HepG2 (cell line): ENCODE measurements at regions not wholly inside any gene's neighbourhood (a gene's known extent, or its start where the extent isn't known, plus 50 kb on each side); places are given as distances from the start of the nearest gene placed in this dataset.

Experiments used
- ATAC-seq: fragments of 200-7000 bp; cut with Tn5 transposase; 3 replicates; pipeline ENCODE4 v1.9.1; 2020; ENCODE audit warnings: mild to moderate bottlenecking, moderate library complexity
- BruUV-seq: library from RNA; stranded (reverse); fragments of 400-500 nt; replicated peaks from 2 replicates; lab custom pipeline; 2021; lab: Mats Ljungman, UMichigan
- CTCF ChIA-PET: fragments of 300-600 bp; formaldehyde crosslinking; extraction: SDS; loops from one replicate; lab custom pipeline; 2021; ENCODE audit warnings: low total read pairs, inconsistent platforms, low intra/inter-chr PET ratio; lab: Yijun Ruan, JAX
- POLR2A ChIA-PET: fragments of 350-600 bp; sonication (Branson Sonifier 250); formaldehyde crosslinking; loops from one replicate; lab custom pipeline; 2020; ENCODE audit warnings: antibody characterized with exemption, inconsistent platforms; lab: Yijun Ruan, JAX
- DNase-seq: peaks from one replicate; pipeline ENCODE4 v3.0.0-alpha.2; 2015; ENCODE audit warnings: low spot score
- FAIRE-seq: peaks from 3 replicates; lab custom pipeline; 2011; peaks lifted over from hg19 to GRCh38; lab: Jason Lieb, UNC
- H2AFZ ChIP-seq: one replicate; pipeline ENCODE4 v1.6.1; 2011; ENCODE audit warnings: low read length, inconsistent platforms
- H3K27ac ChIP-seq: fragments of 300-600 bp; 3 replicates; pipeline ENCODE4 v1.8.0; 2011; ENCODE audit warnings: mixed run types, mild to moderate bottlenecking, mixed read lengths, low read length, inconsistent platforms; ENCODE audit not compliant: insufficient read depth; ENCODE audit errors: extremely low read length
- H3K27me3 ChIP-seq, 2 experiments: fragments of 200-600 bp in 1 of 2; 2 replicates in 1 of 2; 3 replicates in 1 of 2; pipeline versions ENCODE4 v1.6.0 to v1.8.0; 2011; ENCODE audit warnings: low read length in 2 of 2, mild to moderate bottlenecking in 2 of 2, moderate library complexity in 2 of 2, inconsistent platforms in 1 of 2; ENCODE audit not compliant: insufficient read depth in 2 of 2, control insufficient read depth in 1 of 2
- H3K36me3 ChIP-seq, 2 experiments: fragments of 200-600 bp in 1 of 2; replicated peaks in 1 of 2; 2 replicates in 1 of 2; 3 replicates in 1 of 2; pipeline versions ENCODE4 v1.5.1 to v1.8.0; 2011; ENCODE audit warnings: low read length in 2 of 2, inconsistent platforms in 1 of 2; ENCODE audit not compliant: insufficient read depth in 2 of 2, control insufficient read depth in 1 of 2
- H3K4me1 ChIP-seq: 2 replicates; pipeline ENCODE4 v1.5.1; 2012; ENCODE audit warnings: low read length, inconsistent platforms; ENCODE audit not compliant: insufficient read depth
- H3K4me2 ChIP-seq: 2 replicates; pipeline ENCODE4 v1.6.0; 2011; ENCODE audit warnings: low read depth, low read length, inconsistent platforms
- H3K4me3 ChIP-seq, 3 experiments: fragments of 200-600 bp in 1 of 3; sonication (generic), shearing (Covaris generic) in 1 of 3; replicated peaks in 1 of 3; 2 replicates each; pipeline ENCODE4 v1.5.1; 2011 to 2016; ENCODE audit warnings: low read length in 3 of 3, inconsistent platforms in 2 of 3, low read depth in 2 of 3, mild to moderate bottlenecking in 2 of 3, control low read depth in 1 of 3, mixed read lengths in 1 of 3; ENCODE audit not compliant: insufficient read depth in 1 of 3
- H3K79me2 ChIP-seq: one replicate; pipeline ENCODE4 v1.6.1; 2011; ENCODE audit warnings: low read length, inconsistent platforms; ENCODE audit not compliant: insufficient read depth
- H3K9ac ChIP-seq: 2 replicates; pipeline ENCODE4 v1.6.0; 2011; ENCODE audit warnings: mild to moderate bottlenecking, low read depth, low read length, inconsistent platforms; ENCODE audit not compliant: insufficient read depth
- H3K9me3 ChIP-seq: 2 replicates; pipeline ENCODE4 v1.5.1; 2012; ENCODE audit warnings: mild to moderate bottlenecking, low read length
- H4K20me1 ChIP-seq: 2 replicates; pipeline ENCODE4 v1.6.0; 2011; ENCODE audit warnings: inconsistent platforms, mild to moderate bottlenecking, low read length, moderate library complexity; ENCODE audit not compliant: insufficient read depth
- HIVEP1 ChIP-seq: sonication (generic); formaldehyde crosslinking; IDR thresholded peaks from 2 replicates; pipeline ENCODE4 v1.4.0; 2020; ENCODE audit warnings: mild to moderate bottlenecking, missing genetic modification reagents
- KLF13 ChIP-seq: sonication (generic); formaldehyde crosslinking; IDR thresholded peaks from 2 replicates; pipeline ENCODE4 v1.4.0; 2020; ENCODE audit warnings: mild to moderate bottlenecking, missing genetic modification reagents
- MTF2 ChIP-seq: sonication (generic); formaldehyde crosslinking; IDR thresholded peaks from 2 replicates; pipeline ENCODE4 v1.5.0; 2020; ENCODE audit warnings: missing genetic modification reagents, borderline replicate concordance
- NFE2L2 ChIP-seq: fragments of 150-350 bp; IDR thresholded peaks from 2 replicates; pipeline ENCODE4 v1.6.1; 2014; ENCODE audit warnings: low read length
- PHF21A ChIP-seq: sonication (generic); formaldehyde crosslinking; IDR thresholded peaks from 2 replicates; pipeline ENCODE4 v1.5.0; 2020; ENCODE audit warnings: mild to moderate bottlenecking, missing genetic modification reagents
- POLR2AphosphoS2 ChIP-seq: IDR thresholded peaks from 2 replicates; pipeline ENCODE4 v1.6.1; 2011; ENCODE audit warnings: low read depth, low read length, improper control_type of control experiment
- REPIN1 ChIP-seq: sonication (generic); formaldehyde crosslinking; IDR thresholded peaks from 2 replicates; pipeline ENCODE4 v1.8.0; 2022; ENCODE audit warnings: missing genetic modification reagents, low read depth, mild to moderate bottlenecking, borderline replicate concordance
- SP5 ChIP-seq: IDR thresholded peaks from 2 replicates; pipeline ENCODE4 v1.6.1; 2016; ENCODE audit warnings: low read depth, borderline replicate concordance
- SRF ChIP-seq: IDR thresholded peaks from 2 replicates; pipeline ENCODE4 v1.6.1; 2011; ENCODE audit warnings: mild to moderate bottlenecking, low read depth, low read length, moderate library complexity
- ZBTB3 ChIP-seq: sonication (generic); formaldehyde crosslinking; IDR thresholded peaks from 2 replicates; pipeline ENCODE4 v1.4.0; 2020; ENCODE audit warnings: low read depth, mild to moderate bottlenecking, moderate library complexity, missing genetic modification reagents, borderline replicate concordance
- ZBTB8A ChIP-seq: sonication (generic); formaldehyde crosslinking; IDR thresholded peaks from 2 replicates; pipeline ENCODE4 v1.4.0; 2020; ENCODE audit warnings: mild to moderate bottlenecking, low read depth, missing genetic modification reagents, borderline replicate concordance
- ZNF296 ChIP-seq: sonication (generic); formaldehyde crosslinking; conservative IDR thresholded peaks from 2 replicates; pipeline ENCODE4 v1.5.0; 2020; ENCODE audit warnings: mild to moderate bottlenecking, missing genetic modification reagents
- WGBS: methylation state at CpG from one replicate; pipeline ENCODE4 v1.1.6; 2017; ENCODE audit warnings: low lambda C conversion rate; 5-methylcytosine and 5-hydroxymethylcytosine counted together
- in situ Hi-C: cut with HindIII; loops from 2 replicates; pipeline ENCODE4 v1.10.0; 2017; ENCODE audit warnings: low pct_unique_long_range_greater_than_20kb; ENCODE audit not compliant: extremely low pct_ligation_motif_present
- intact Hi-C: fragments of 100-400 bp; cut with micrococcal nuclease; formaldehyde crosslinking; loops from one replicate; pipeline ENCODE4 v1.10.0; 2022; ENCODE audit not compliant: unreplicated experiment
- TF ChIP-seq, protein P1 (sequence below): sonication (generic); formaldehyde crosslinking; IDR thresholded peaks from 2 replicates; pipeline ENCODE4 v1.4.0; 2020; ENCODE audit warnings: mild to moderate bottlenecking, missing genetic modification reagents
- TF ChIP-seq, protein P2 (sequence below): sonication (generic); formaldehyde crosslinking; IDR thresholded peaks from 2 replicates; pipeline ENCODE4 v1.5.0; 2020; ENCODE audit warnings: mild to moderate bottlenecking, missing genetic modification reagents
- TF ChIP-seq, protein P3 (sequence below): sonication (generic); formaldehyde crosslinking; IDR thresholded peaks from 2 replicates; pipeline ENCODE4 v1.5.0; 2020; ENCODE audit warnings: mild to moderate bottlenecking, missing genetic modification reagents, moderate library complexity

DNA sequence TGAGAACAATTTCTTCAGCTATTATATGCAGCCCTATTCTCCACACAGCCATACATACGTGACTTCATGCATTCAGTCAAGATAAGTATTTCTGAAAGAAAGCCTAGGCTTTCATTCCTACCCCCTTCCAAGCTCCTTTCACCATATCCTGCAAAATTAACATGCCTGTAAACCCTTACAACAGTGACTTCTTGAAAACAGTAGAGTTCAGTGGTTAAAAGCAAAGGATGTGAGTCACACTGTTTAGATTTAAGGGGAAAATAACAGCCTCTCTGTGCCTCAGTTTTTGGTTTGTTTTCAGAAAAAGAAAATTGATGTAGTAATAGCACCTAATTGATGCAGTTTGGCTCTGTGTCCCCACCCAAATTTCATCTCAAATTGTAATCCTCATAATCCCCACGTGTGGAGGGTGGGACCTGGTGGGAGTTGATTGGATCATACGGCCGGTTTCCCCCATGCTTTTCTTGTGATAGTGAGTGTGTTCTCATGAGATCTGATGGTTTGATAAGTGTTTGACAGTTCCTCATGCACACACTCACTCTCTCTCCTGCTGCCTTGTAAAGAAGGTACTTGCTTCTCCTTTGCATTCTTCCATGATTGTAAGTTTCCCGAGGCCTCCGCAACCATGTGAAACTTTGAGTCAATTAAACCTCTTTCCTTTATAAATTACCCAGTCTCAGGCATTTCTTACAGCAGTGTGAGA is 264.8 kb downstream of the CETN3 start:
- intact Hi-C loops = no loop called here
- Histone ChIP-seq H3K27ac (no peak overlapping the region), H3K4me3 (no peak overlapping the region), H3K36me3 (no peaks in the 10 kb centered on the region), H3K4me2 (no peak overlapping the region), H3K9ac (no peak overlapping the region), H2AFZ (no peak overlapping the region), H3K4me1 (no peaks in the 10 kb centered on the region), H3K9me3 (no peaks in the 10 kb centered on the region), H4K20me1 (no peaks in the 10 kb centered on the region), H3K27me3 (no peaks in the 10 kb centered on the region), H3K79me2 (no peaks in the 10 kb centered on the region)
- no peak for FAIRE-seq
- 47% methylated on average over 6 of the region's 6 CpGs for WGBS
- in situ Hi-C loops = no loop called here
- ChIA-PET CTCF (no interaction called here), POLR2A (no interaction called here)
- TF ChIP-seq, protein P1, sequence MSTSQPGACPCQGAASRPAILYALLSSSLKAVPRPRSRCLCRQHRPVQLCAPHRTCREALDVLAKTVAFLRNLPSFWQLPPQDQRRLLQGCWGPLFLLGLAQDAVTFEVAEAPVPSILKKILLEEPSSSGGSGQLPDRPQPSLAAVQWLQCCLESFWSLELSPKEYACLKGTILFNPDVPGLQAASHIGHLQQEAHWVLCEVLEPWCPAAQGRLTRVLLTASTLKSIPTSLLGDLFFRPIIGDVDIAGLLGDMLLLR (CRISPR knock-in tag) = no peak
- no peak for TF ChIP-seq SP5
- TF ChIP-seq KLF13 (CRISPR knock-in tag) = no peak
- no peak for DNase-seq
- no TSS peak for BruUV-seq
- no peak for ATAC-seq

- ATAC-seq (no peak), FAIRE-seq (no peak), DNase-seq (no peak)
- in situ Hi-C loops (no loop called here), intact Hi-C loops (no loop called here)
- Histone ChIP-seq H4K20me1 (no peaks in the 10 kb centered on the region), H3K4me2 (no peak overlapping the region), H3K27ac (no peak overlapping the region), H3K4me1 (no peaks in the 10 kb centered on the region), H3K4me3 (no peak overlapping the region), H2AFZ (no peak overlapping the region), H3K27me3 (no peaks in the 10 kb centered on the region), H3K36me3 (no peaks in the 10 kb centered on the region), H3K9me3 (no peaks in the 10 kb centered on the region), H3K9ac (no peak overlapping the region), H3K79me2 (no peaks in the 10 kb centered on the region)
- WGBS = 0% methylated on average over 1 of the region's 1 CpG
- CTCF ChIA-PET = no interaction called here
- no TSS peak for BruUV-seq
- POLR2A ChIA-PET = no interaction called here
- no peak for TF ChIP-seq SRF
- no peak for TF ChIP-seq MTF2 (CRISPR knock-in tag)
- TF ChIP-seq, protein P2, sequence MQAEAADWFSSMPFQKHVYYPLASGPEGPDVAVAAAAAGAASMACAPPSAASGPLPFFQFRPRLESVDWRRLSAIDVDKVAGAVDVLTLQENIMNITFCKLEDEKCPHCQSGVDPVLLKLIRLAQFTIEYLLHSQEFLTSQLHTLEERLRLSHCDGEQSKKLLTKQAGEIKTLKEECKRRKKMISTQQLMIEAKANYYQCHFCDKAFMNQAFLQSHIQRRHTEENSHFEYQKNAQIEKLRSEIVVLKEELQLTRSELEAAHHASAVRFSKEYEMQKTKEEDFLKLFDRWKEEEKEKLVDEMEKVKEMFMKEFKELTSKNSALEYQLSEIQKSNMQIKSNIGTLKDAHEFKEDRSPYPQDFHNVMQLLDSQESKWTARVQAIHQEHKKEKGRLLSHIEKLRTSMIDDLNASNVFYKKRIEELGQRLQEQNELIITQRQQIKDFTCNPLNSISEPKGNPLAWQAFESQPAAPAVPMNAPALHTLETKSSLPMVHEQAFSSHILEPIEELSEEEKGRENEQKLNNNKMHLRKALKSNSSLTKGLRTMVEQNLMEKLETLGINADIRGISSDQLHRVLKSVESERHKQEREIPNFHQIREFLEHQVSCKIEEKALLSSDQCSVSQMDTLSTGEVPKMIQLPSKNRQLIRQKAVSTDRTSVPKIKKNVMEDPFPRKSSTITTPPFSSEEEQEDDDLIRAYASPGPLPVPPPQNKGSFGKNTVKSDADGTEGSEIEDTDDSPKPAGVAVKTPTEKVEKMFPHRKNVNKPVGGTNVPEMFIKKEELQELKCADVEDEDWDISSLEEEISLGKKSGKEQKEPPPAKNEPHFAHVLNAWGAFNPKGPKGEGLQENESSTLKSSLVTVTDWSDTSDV (CRISPR knock-in tag) = no peak
- no peak for TF ChIP-seq NFE2L2
- no peak for TF ChIP-seq ZBTB3
- TF ChIP-seq POLR2AphosphoS2 = no peak
- no peak for TF ChIP-seq HIVEP1 (CRISPR knock-in tag)
- TF ChIP-seq, protein P3, sequence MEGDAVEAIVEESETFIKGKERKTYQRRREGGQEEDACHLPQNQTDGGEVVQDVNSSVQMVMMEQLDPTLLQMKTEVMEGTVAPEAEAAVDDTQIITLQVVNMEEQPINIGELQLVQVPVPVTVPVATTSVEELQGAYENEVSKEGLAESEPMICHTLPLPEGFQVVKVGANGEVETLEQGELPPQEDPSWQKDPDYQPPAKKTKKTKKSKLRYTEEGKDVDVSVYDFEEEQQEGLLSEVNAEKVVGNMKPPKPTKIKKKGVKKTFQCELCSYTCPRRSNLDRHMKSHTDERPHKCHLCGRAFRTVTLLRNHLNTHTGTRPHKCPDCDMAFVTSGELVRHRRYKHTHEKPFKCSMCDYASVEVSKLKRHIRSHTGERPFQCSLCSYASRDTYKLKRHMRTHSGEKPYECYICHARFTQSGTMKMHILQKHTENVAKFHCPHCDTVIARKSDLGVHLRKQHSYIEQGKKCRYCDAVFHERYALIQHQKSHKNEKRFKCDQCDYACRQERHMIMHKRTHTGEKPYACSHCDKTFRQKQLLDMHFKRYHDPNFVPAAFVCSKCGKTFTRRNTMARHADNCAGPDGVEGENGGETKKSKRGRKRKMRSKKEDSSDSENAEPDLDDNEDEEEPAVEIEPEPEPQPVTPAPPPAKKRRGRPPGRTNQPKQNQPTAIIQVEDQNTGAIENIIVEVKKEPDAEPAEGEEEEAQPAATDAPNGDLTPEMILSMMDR = no peak
- no peak for TF ChIP-seq REPIN1 (CRISPR knock-in tag)
- TF ChIP-seq PHF21A (CRISPR knock-in tag) = no peak
- TF ChIP-seq ZNF296 (CRISPR knock-in tag) = no peak
- no peak for TF ChIP-seq ZBTB8A (CRISPR knock-in tag)
Measured at GRCh38 chr5:90142541-90142940, 267.0 kb downstream of the CETN3 start.
